ENCODE measurements at regions not wholly inside any gene's neighbourhood (a gene's known extent, or its start where the extent isn't known, plus 50 kb on each side); places are given as distances from the start of the nearest gene placed in this dataset.
"Not testable (repeated sequence)": the region's sequence is repeated elsewhere in the genome, so short reads cannot be mapped to it uniquely, and the experiment has no call there.

- Histone ChIP-seq H3K4me3 (replicated peaks; ENCODE audit: insufficient read depth, low read length) (no peak overlapping the region), H3K27me3 (ENCODE audit: insufficient read depth, poor library complexity, severe bottlenecking) (no peaks in the 10 kb centered on the region), H3K27ac (replicated peaks) (no peak overlapping the region)
- no peak for DNase-seq (ENCODE audit: low read depth in 1 of 2, low spot score in 1 of 2)
- TF ChIP-seq SPI1 (IDR thresholded peaks at IDR 0.05; ENCODE audit: borderline replicate concordance, low read depth) (no peak), REST (IDR thresholded peaks at IDR 0.05; ENCODE audit: insufficient replicate concordance, low read depth) (no peak), POLR2AphosphoS5 (IDR thresholded peaks at IDR 0.05; ENCODE audit: low read depth) (no peak)
- TF ChIP-seq, protein P1, sequence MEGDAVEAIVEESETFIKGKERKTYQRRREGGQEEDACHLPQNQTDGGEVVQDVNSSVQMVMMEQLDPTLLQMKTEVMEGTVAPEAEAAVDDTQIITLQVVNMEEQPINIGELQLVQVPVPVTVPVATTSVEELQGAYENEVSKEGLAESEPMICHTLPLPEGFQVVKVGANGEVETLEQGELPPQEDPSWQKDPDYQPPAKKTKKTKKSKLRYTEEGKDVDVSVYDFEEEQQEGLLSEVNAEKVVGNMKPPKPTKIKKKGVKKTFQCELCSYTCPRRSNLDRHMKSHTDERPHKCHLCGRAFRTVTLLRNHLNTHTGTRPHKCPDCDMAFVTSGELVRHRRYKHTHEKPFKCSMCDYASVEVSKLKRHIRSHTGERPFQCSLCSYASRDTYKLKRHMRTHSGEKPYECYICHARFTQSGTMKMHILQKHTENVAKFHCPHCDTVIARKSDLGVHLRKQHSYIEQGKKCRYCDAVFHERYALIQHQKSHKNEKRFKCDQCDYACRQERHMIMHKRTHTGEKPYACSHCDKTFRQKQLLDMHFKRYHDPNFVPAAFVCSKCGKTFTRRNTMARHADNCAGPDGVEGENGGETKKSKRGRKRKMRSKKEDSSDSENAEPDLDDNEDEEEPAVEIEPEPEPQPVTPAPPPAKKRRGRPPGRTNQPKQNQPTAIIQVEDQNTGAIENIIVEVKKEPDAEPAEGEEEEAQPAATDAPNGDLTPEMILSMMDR (IDR thresholded peaks at IDR 0.05; ENCODE audit: insufficient read depth, low read length): no peak
Measured at GRCh38 chr11:36738292-36738861, 140.3 kb upstream of the RAG2 start.

- H3K27ac ChIP-seq (replicated peaks): no peak overlapping the region
- H3K27me3 ChIP-seq (ENCODE audit: insufficient read depth, poor library complexity, severe bottlenecking): no peaks in the 10 kb centered on the region
- TF ChIP-seq SPI1 (IDR thresholded peaks at IDR 0.05; ENCODE audit: borderline replicate concordance, low read depth) (no peak), GABPA (IDR thresholded peaks at IDR 0.05; ENCODE audit: low read depth) (no peak), POLR2AphosphoS5 (IDR thresholded peaks at IDR 0.05; ENCODE audit: low read depth) (no peak), REST (IDR thresholded peaks at IDR 0.05; ENCODE audit: insufficient replicate concordance, low read depth) (no peak)
- TF ChIP-seq, protein P1 (IDR thresholded peaks at IDR 0.05; ENCODE audit: insufficient read depth, low read length): no peak
- no peak for DNase-seq (ENCODE audit: low read depth in 1 of 2, low spot score in 1 of 2)
- no peak overlapping the region for H3K4me3 ChIP-seq (replicated peaks; ENCODE audit: insufficient read depth, low read length)
Measured at GRCh38 chr11:36736103-36736502, 138.1 kb upstream of the RAG2 start.

- not testable (repeated sequence) for H3K27me3 ChIP-seq (ENCODE audit: insufficient read depth, poor library complexity, severe bottlenecking); H3K4me3 ChIP-seq (replicated peaks; ENCODE audit: insufficient read depth, low read length); H3K27ac ChIP-seq (replicated peaks); DNase-seq (ENCODE audit: low read depth in 1 of 2, low spot score in 1 of 2)
Measured at GRCh38 chr11:36733721-36734120, 135.7 kb upstream of the RAG2 start.

GRCh38 chr11:36730761-36731160 lies 132.7 kb upstream of the RAG2 start:
- H3K27me3 ChIP-seq (ENCODE audit: insufficient read depth, poor library complexity, severe bottlenecking): no peaks in the 10 kb centered on the region

More at GRCh38 chr11:36730761-36731160, 132.7 kb upstream of the RAG2 start:
- no peak for DNase-seq (ENCODE audit: low read depth in 1 of 2, low spot score in 1 of 2)
- TF ChIP-seq REST (IDR thresholded peaks at IDR 0.05; ENCODE audit: insufficient replicate concordance, low read depth): no peak
- TF ChIP-seq GABPA (IDR thresholded peaks at IDR 0.05; ENCODE audit: low read depth): no peak
- TF ChIP-seq, protein P1 (IDR thresholded peaks at IDR 0.05; ENCODE audit: insufficient read depth, low read length): no peak
- no peak for TF ChIP-seq POLR2AphosphoS5 (IDR thresholded peaks at IDR 0.05; ENCODE audit: low read depth)
- no peak for TF ChIP-seq SPI1 (IDR thresholded peaks at IDR 0.05; ENCODE audit: borderline replicate concordance, low read depth)
- H3K27ac ChIP-seq (replicated peaks): no peak overlapping the region
- no peak overlapping the region for H3K4me3 ChIP-seq (replicated peaks; ENCODE audit: insufficient read depth, low read length)

All from HL-60 (cell line).